SK-N-SH (cell line): ENCODE measurements at regions not wholly inside any gene's neighbourhood (a gene's known extent, or its start where the extent isn't known, plus 50 kb on each side); places are given as distances from the start of the nearest gene placed in this dataset.
A peak's percentile ranks its signal among the peaks of the same experiment; 100 is the strongest.

Experiments used
- CTCF ChIA-PET: fragments of 300-600, 350-600 bp; formaldehyde crosslinking; extraction: SDS; loops from one replicate; lab custom pipeline; 2021; lab: Yijun Ruan, JAX
- POLR2A ChIA-PET: fragments of 350-600 bp; sonication (Branson Sonifier 250); formaldehyde crosslinking; extraction: SDS; loops from one replicate; lab custom pipeline; 2020; ENCODE audit warnings: antibody characterized with exemption, inconsistent platforms; lab: Yijun Ruan, JAX
- DNase-seq: peaks from one replicate; pipeline ENCODE4 v3.0.0; 2012
- H2AFZ ChIP-seq: fragments of 200-600 bp; sonication (generic); 2 replicates; pipeline ENCODE4 v1.8.1; 2016; ENCODE audit warnings: antibody characterized with exemption, mild to moderate bottlenecking, low read depth
- H3F3A ChIP-seq: fragments of 200-600 bp; sonication (generic); replicated peaks from 2 replicates; pipeline ENCODE3; 2016; ENCODE audit warnings: antibody characterized with exemption, mild to moderate bottlenecking; ENCODE audit not compliant: insufficient read depth
- H3K27ac ChIP-seq, 2 experiments: fragments of 200-500 bp in 1 of 2; fragments of 200-600 bp in 1 of 2; sonication (Bioruptor generic) in 1 of 2; sonication (generic), shearing (Covaris generic) in 1 of 2; 2 replicates each; pipeline versions ENCODE4 v1.5.1 to v1.6.1; 2014 to 2016; ENCODE audit warnings: low read depth in 2 of 2, inconsistent platforms in 1 of 2, low read length in 1 of 2, mild to moderate bottlenecking in 1 of 2, mixed read lengths in 1 of 2
- H3K27me3 ChIP-seq: fragments of 200-600 bp; sonication (generic), shearing (Covaris generic); 2 replicates; pipeline ENCODE4 v1.6.1; 2016; ENCODE audit warnings: mixed run types; ENCODE audit not compliant: insufficient read depth
- H3K36me3 ChIP-seq, 2 experiments: fragments of 200-500 bp in 1 of 2; fragments of 200-600 bp in 1 of 2; sonication (Bioruptor generic) in 1 of 2; sonication (generic) in 1 of 2; replicated peaks in 1 of 2; 2 replicates each; pipeline versions ENCODE3 to v1.5.1; 2014 to 2016; ENCODE audit warnings: low read length in 1 of 2, mild to moderate bottlenecking in 1 of 2; ENCODE audit not compliant: insufficient read depth in 2 of 2, control insufficient read depth in 1 of 2
- H3K4me1 ChIP-seq, 2 experiments: fragments of 200-500 bp in 1 of 2; fragments of 200-600 bp in 1 of 2; sonication (Bioruptor generic) in 1 of 2; sonication (generic), shearing (Covaris generic) in 1 of 2; 2 replicates each; pipeline versions ENCODE4 v1.5.1 to v1.6.1; 2014 to 2016; ENCODE audit warnings: low read depth in 1 of 2, low read length in 1 of 2, mixed run types in 1 of 2; ENCODE audit not compliant: insufficient read depth in 2 of 2, control insufficient read depth in 1 of 2
- H3K4me2 ChIP-seq: fragments of 200-600 bp; sonication (generic), shearing (Covaris generic); 2 replicates; pipeline ENCODE4 v1.6.1; 2017; ENCODE audit warnings: mixed run types
- H3K4me3 ChIP-seq, 2 experiments: fragments of 200-500 bp in 1 of 2; fragments of 200-600 bp in 1 of 2; sonication (Bioruptor generic) in 1 of 2; sonication (generic), shearing (Covaris generic) in 1 of 2; 2 replicates each; pipeline versions ENCODE4 v1.5.1 to v1.8.1; 2014 to 2016; ENCODE audit warnings: low read depth in 2 of 2, inconsistent platforms in 1 of 2, low read length in 1 of 2, mild to moderate bottlenecking in 1 of 2, mixed read lengths in 1 of 2, moderate library complexity in 1 of 2
- H3K79me2 ChIP-seq: fragments of 200-600 bp; sonication (generic); 2 replicates; pipeline ENCODE4 v1.8.1; 2017; ENCODE audit warnings: mild to moderate bottlenecking; ENCODE audit not compliant: insufficient read depth
- H3K9ac ChIP-seq: fragments of 200-600 bp; sonication (generic); 2 replicates; pipeline ENCODE4 v1.6.1; 2017; ENCODE audit warnings: mixed run types
- H3K9me2 ChIP-seq: fragments of 200-600 bp; sonication (generic); 2 replicates; pipeline ENCODE4 v1.6.1; 2017; ENCODE audit warnings: mixed run types
- H3K9me3 ChIP-seq: fragments of 200-600 bp; sonication (generic); 2 replicates; pipeline ENCODE4 v1.6.1; 2017; ENCODE audit warnings: mixed run types, mild to moderate bottlenecking, moderate library complexity
- H4K20me1 ChIP-seq: fragments of 200-600 bp; sonication (generic); 2 replicates; pipeline ENCODE4 v1.6.1; 2017; ENCODE audit warnings: mild to moderate bottlenecking, mixed run types; ENCODE audit not compliant: insufficient read depth
- CTCF ChIP-seq: fragments of 200-600 bp; sonication (generic); IDR thresholded peaks from 2 replicates; pipeline ENCODE4 v1.6.1; 2017; ENCODE audit warnings: antibody characterized with exemption, mild to moderate bottlenecking, moderate library complexity
- EP300 ChIP-seq, 2 experiments: IDR thresholded peaks; 2 replicates each; pipeline versions ENCODE4 v1.4.0 to v1.6.1; 2012; ENCODE audit warnings: borderline replicate concordance in 1 of 2, low read depth in 1 of 2, low read length in 1 of 2
- FOSL2 ChIP-seq: IDR thresholded peaks from 2 replicates; pipeline ENCODE4 v1.4.0; 2012; ENCODE audit warnings: low read depth, mild to moderate bottlenecking, moderate library complexity, borderline replicate concordance
- FOXM1 ChIP-seq: IDR thresholded peaks from 2 replicates; pipeline ENCODE4 v1.4.0; 2012; ENCODE audit warnings: low read depth, mild to moderate bottlenecking
- GABPA ChIP-seq: IDR thresholded peaks from 2 replicates; pipeline ENCODE4 v1.4.0; 2012; ENCODE audit warnings: low read depth, mild to moderate bottlenecking
- GATA2 ChIP-seq: sonication (generic); formaldehyde crosslinking; IDR thresholded peaks from 2 replicates; pipeline ENCODE4 v1.5.0; 2020; ENCODE audit warnings: mild to moderate bottlenecking, missing genetic modification reagents
- JUND ChIP-seq: IDR thresholded peaks from 2 replicates; pipeline ENCODE4 v1.4.0; 2012
- MAX ChIP-seq: IDR thresholded peaks from 2 replicates; pipeline ENCODE4 v1.4.0; 2012; ENCODE audit warnings: low read depth
- MXI1 ChIP-seq: IDR thresholded peaks from 2 replicates; pipeline ENCODE4 v1.6.1; 2012; ENCODE audit warnings: mild to moderate bottlenecking, low read depth, low read length, improper control_type of control experiment
- NFIC ChIP-seq: IDR thresholded peaks from 2 replicates; pipeline ENCODE4 v1.4.0; 2012; ENCODE audit warnings: borderline replicate concordance
- PBX3 ChIP-seq: IDR thresholded peaks from 2 replicates; pipeline ENCODE4; 2012
- RAD21 ChIP-seq: IDR thresholded peaks from 2 replicates; pipeline ENCODE4 v1.6.1; 2012; ENCODE audit warnings: mild to moderate bottlenecking, low read length
- RFX5 ChIP-seq: IDR thresholded peaks from 2 replicates; pipeline ENCODE4 v1.6.1; 2012; ENCODE audit warnings: mild to moderate bottlenecking, improper control_type of control experiment, low read length
- RXRA ChIP-seq: IDR thresholded peaks from 2 replicates; pipeline ENCODE4 v1.4.0; 2012; ENCODE audit warnings: low read depth, mild to moderate bottlenecking, borderline replicate concordance
- TAF1 ChIP-seq: IDR thresholded peaks from 2 replicates; pipeline ENCODE4 v1.6.1; 2012; ENCODE audit warnings: low read depth, mild to moderate bottlenecking, low read length, moderate library complexity, borderline replicate concordance
- TCF12 ChIP-seq: IDR thresholded peaks from 2 replicates; pipeline ENCODE4 v1.4.0; 2012
- USF2 ChIP-seq: fragments of 150-350 bp; IDR thresholded peaks from 2 replicates; pipeline ENCODE4 v1.6.1; 2017; ENCODE audit warnings: antibody characterized with exemption, low read length, low read depth, borderline replicate concordance
- ZBTB33 ChIP-seq: IDR thresholded peaks from 2 replicates; pipeline ENCODE4 v1.4.0; 2012; ENCODE audit warnings: low read depth, borderline replicate concordance
- WGBS: methylation state at CpG from one replicate; pipeline ENCODE4 v1.1.6; 2017; ENCODE audit warnings: low lambda C conversion rate; 5-methylcytosine and 5-hydroxymethylcytosine counted together

- TF ChIP-seq RXRA (no peak), NFIC (no peak)
- Histone ChIP-seq H3K4me1 (no peaks in the 10 kb centered on the region), H3K27me3 (no peaks in the 10 kb centered on the region), H3K9me2 (no peaks in the 10 kb centered on the region), H3K9me3 (no peaks in the 10 kb centered on the region), H4K20me1 (no peaks in the 10 kb centered on the region), H3K36me3 (no peaks in the 10 kb centered on the region), H3K27ac (no peak overlapping the region), H3K4me2 (no peak overlapping the region), H3F3A (no peaks in the 10 kb centered on the region), H2AFZ (no peak overlapping the region), H3K4me3 (no peak overlapping the region), H3K9ac (no peak overlapping the region), H3K79me2 (no peaks in the 10 kb centered on the region)
- POLR2A ChIA-PET: no interaction called here
- WGBS: 8% methylated on average over 6 of the region's 6 CpGs
- DNase-seq: no peak
- CTCF ChIA-PET: interaction anchor here (1.4 to 1.8 kb wide), 3 partner anchors 16 to 759 kb away, joined by 3 to 6 read pairs (median 4); no protein-coding TSS in a partner anchor
These were observed 454.2 kb upstream of the SLC35B3 start for GRCh38 chr6:8889514-8889913.

GRCh38 chr6:8888468-8888867 lies 453.1 kb upstream of the SLC35B3 start:
- CTCF ChIA-PET: interaction anchor here (0.7 to 1.5 kb wide), 3 partner anchors 17 to 38 kb away, joined by 3 read pairs; no protein-coding TSS in a partner anchor
- TF ChIP-seq FOXM1: no peak
- TF ChIP-seq USF2: no peak
- peak; percentile 27; the same call in 1 of the 2 replicates for TF ChIP-seq RAD21
- TF ChIP-seq PBX3: no peak
- TF ChIP-seq CTCF: peak; percentile 46
- WGBS: 5% methylated on average over 3 of the region's 3 CpGs

GRCh38 chr6:8881663-8882062 lies 446.3 kb upstream of the SLC35B3 start:
- Histone ChIP-seq H3K4me3 (no peak overlapping the region), H2AFZ (no peak overlapping the region), H3K9me2 (no peaks in the 10 kb centered on the region), H3F3A (no peaks in the 10 kb centered on the region), H3K27ac (no peak overlapping the region), H3K4me1 (no peaks in the 10 kb centered on the region), H3K36me3 (no peaks in the 10 kb centered on the region), H3K9me3 (no peaks in the 10 kb centered on the region), H3K79me2 (no peaks in the 10 kb centered on the region), H3K9ac (no peak overlapping the region), H3K27me3 (no peaks in the 10 kb centered on the region), H3K4me2 (no peak overlapping the region), H4K20me1 (no peaks in the 10 kb centered on the region)
- ChIA-PET CTCF (interaction anchor here (1.0 kb wide), 1 partner anchor 23 kb away, joined by 3 read pairs; no protein-coding TSS in a partner anchor), POLR2A (no interaction called here)
- no peak for DNase-seq
- WGBS: 3% methylated on average over 1 of the region's 1 CpG
- no peak for TF ChIP-seq RFX5
- no peak for TF ChIP-seq MAX
- TF ChIP-seq RXRA: no peak
- no peak for TF ChIP-seq TAF1
- no peak for TF ChIP-seq GABPA
- no peak for TF ChIP-seq ZBTB33
- TF ChIP-seq EP300 (IDR thresholded peaks at IDR 0.05; ENCODE audit: borderline replicate concordance in 1 of 2, low read depth in 1 of 2, low read length in 1 of 2): no peak
- no peak for TF ChIP-seq FOSL2
- TF ChIP-seq TCF12: no peak
- no peak for TF ChIP-seq GATA2 (CRISPR knock-in tag)
- no peak for TF ChIP-seq JUND
- TF ChIP-seq MXI1: no peak

More at GRCh38 chr6:8888468-8888867, 453.1 kb upstream of the SLC35B3 start:
- Histone ChIP-seq H3K36me3 (no peaks in the 10 kb centered on the region), H3K9me3 (no peaks in the 10 kb centered on the region), H3K4me1 (no peaks in the 10 kb centered on the region), H3K9me2 (no peaks in the 10 kb centered on the region), H3K4me2 (no peak overlapping the region), H3K27ac (no peak overlapping the region), H3F3A (no peaks in the 10 kb centered on the region), H3K9ac (no peak overlapping the region), H4K20me1 (no peaks in the 10 kb centered on the region), H2AFZ (no peak overlapping the region), H3K79me2 (no peaks in the 10 kb centered on the region), H3K27me3 (no peaks in the 10 kb centered on the region), H3K4me3 (no peak overlapping the region)
- DNase-seq: peak; percentile 25
- POLR2A ChIA-PET: no interaction called here
